ENCODE measurements at regions not wholly inside any gene's neighbourhood (a gene's known extent, or its start where the extent isn't known, plus 50 kb on each side); places are given as distances from the start of the nearest gene placed in this dataset.
"Not testable (repeated sequence)": the region's sequence is repeated elsewhere in the genome, so short reads cannot be mapped to it uniquely, and the experiment has no call there.

DNA sequence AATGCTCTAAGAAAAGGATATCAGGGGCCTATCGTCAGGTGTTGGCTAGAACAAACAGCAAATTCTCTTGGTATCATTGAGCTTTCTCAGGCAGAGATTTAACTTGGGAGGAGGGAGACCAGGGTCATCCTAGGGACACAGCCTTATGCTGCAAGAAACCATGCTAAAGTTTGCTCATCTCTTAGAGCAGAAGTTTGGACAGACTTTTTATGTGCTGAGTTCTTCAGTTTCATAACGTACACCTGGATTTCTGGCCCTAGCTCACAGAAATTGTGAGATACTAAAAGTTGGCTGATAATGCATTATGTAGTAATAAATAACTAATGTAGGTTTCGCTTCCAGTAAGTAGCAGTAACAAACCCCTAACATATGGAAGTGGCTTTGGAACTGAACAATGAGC is 1359.8 kb upstream of the CDH9 start:
- H3K36me3 ChIP-seq, result no peaks in the 10 kb centered on the region
- 35% methylated on average over 3 of the region's 3 CpGs for WGBS
- intact Hi-C loops (cut with DNase I), result no loop called here
- H3K4me3 ChIP-seq, result no peak overlapping the region
- no peaks in the 10 kb centered on the region for H3K9me3 ChIP-seq
- H3K27ac ChIP-seq, result no peak overlapping the region
- no peaks in the 10 kb centered on the region for H3K4me1 ChIP-seq (replicated peaks)
- H3K27me3 ChIP-seq (replicated peaks; ENCODE audit: insufficient read depth), result no peaks in the 10 kb centered on the region
- DNase-seq (ENCODE audit: low spot score), result no peak
- TF ChIP-seq, protein P1, sequence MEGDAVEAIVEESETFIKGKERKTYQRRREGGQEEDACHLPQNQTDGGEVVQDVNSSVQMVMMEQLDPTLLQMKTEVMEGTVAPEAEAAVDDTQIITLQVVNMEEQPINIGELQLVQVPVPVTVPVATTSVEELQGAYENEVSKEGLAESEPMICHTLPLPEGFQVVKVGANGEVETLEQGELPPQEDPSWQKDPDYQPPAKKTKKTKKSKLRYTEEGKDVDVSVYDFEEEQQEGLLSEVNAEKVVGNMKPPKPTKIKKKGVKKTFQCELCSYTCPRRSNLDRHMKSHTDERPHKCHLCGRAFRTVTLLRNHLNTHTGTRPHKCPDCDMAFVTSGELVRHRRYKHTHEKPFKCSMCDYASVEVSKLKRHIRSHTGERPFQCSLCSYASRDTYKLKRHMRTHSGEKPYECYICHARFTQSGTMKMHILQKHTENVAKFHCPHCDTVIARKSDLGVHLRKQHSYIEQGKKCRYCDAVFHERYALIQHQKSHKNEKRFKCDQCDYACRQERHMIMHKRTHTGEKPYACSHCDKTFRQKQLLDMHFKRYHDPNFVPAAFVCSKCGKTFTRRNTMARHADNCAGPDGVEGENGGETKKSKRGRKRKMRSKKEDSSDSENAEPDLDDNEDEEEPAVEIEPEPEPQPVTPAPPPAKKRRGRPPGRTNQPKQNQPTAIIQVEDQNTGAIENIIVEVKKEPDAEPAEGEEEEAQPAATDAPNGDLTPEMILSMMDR (IDR thresholded peaks at IDR 0.05), result no peak
- no peak for TF ChIP-seq POLR2A (IDR thresholded peaks at IDR 0.05)

- H3K9me3 ChIP-seq, result no peaks in the 10 kb centered on the region
- no peak overlapping the region for H3K4me3 ChIP-seq
- H3K4me1 ChIP-seq (replicated peaks), result no peaks in the 10 kb centered on the region
- no peaks in the 10 kb centered on the region for H3K27me3 ChIP-seq (replicated peaks; ENCODE audit: insufficient read depth)
- H3K36me3 ChIP-seq, result no peaks in the 10 kb centered on the region
- TF ChIP-seq POLR2AphosphoS5 (IDR thresholded peaks at IDR 0.05), result no peak
- TF ChIP-seq, protein P1 (IDR thresholded peaks at IDR 0.05), result no peak
- no peak for TF ChIP-seq POLR2A (IDR thresholded peaks at IDR 0.05)
- H3K27ac ChIP-seq, result no peak overlapping the region
- WGBS, result 30% methylated on average over 4 of the region's 4 CpGs
- intact Hi-C loops (cut with DNase I), result no loop called here
- no peak for DNase-seq (ENCODE audit: low spot score)
Measured at GRCh38 chr5:28397502-28397941, 1359.1 kb upstream of the CDH9 start.

DNA sequence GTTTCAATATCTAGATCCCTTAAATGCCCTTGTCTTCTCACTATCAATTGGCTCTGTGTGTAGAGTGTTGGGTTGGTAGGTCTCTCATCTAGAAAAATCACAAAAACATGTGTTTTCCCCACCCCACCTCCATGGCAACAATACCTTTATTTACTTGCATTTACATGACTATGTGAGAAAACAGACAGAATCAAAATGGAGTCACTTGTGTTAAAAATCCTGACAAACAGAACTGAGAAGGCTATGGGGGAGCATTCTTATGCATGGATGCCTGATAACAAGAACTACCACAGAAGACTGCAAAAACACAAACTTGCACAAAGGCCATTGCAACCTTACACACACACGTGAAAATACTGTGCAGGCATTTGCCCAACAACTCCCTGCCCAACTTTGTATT is 1352.9 kb upstream of the CDH9 start:
- intact Hi-C loops (cut with DNase I), result no loop called here
- no peaks in the 10 kb centered on the region for H3K27me3 ChIP-seq (replicated peaks; ENCODE audit: insufficient read depth)
- no peaks in the 10 kb centered on the region for H3K36me3 ChIP-seq
- no peaks in the 10 kb centered on the region for H3K4me1 ChIP-seq (replicated peaks)
- TF ChIP-seq POLR2AphosphoS5 (IDR thresholded peaks at IDR 0.05) (no peak), POLR2A (IDR thresholded peaks at IDR 0.05) (no peak)
- TF ChIP-seq, protein P1 (IDR thresholded peaks at IDR 0.05), result no peak
- WGBS, result 68% methylated on average over 1 of the region's 1 CpG
- H3K4me3 ChIP-seq, result no peak overlapping the region
- DNase-seq (ENCODE audit: low spot score), result no peak
- H3K27ac ChIP-seq, result no peak overlapping the region
- H3K9me3 ChIP-seq, result no peaks in the 10 kb centered on the region

GRCh38 chr5:28390341-28390740 is 1352.0 kb upstream of the CDH9 start:
- intact Hi-C loops (cut with DNase I), result no loop called here
- no peak for DNase-seq (ENCODE audit: low spot score)
- WGBS, result 82% methylated on average over 1 of the region's 1 CpG
- no peaks in the 10 kb centered on the region for H3K36me3 ChIP-seq
- TF ChIP-seq POLR2AphosphoS5 (IDR thresholded peaks at IDR 0.05) (no peak), POLR2A (IDR thresholded peaks at IDR 0.05) (no peak)
- TF ChIP-seq, protein P1 (IDR thresholded peaks at IDR 0.05), result no peak
- H3K9me3 ChIP-seq, result no peaks in the 10 kb centered on the region
- no peak overlapping the region for H3K27ac ChIP-seq
- no peaks in the 10 kb centered on the region for H3K4me1 ChIP-seq (replicated peaks)
- no peaks in the 10 kb centered on the region for H3K27me3 ChIP-seq (replicated peaks; ENCODE audit: insufficient read depth)
- no peak overlapping the region for H3K4me3 ChIP-seq

DNA sequence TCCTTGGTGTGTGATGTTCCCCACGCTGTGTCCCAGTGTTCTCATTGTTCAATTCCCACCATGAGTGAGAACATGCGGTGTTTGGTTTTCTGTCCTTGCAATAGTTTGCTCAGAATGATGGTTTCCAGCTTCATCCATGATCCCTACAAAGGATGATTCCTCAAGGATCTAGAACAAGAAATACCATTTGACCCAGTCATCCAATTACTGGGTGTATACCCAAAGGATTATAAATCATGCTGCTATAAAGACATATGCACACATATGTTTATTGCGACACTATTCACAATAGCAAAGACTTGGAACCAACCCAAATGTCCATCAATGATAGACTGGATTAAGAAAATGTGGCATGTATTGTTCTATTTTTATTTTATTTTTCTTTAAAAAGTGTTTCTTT is 1351.3 kb upstream of the CDH9 start:
- H3K36me3 ChIP-seq; intact Hi-C loops (cut with DNase I); H3K27ac ChIP-seq; DNase-seq (ENCODE audit: low spot score); H3K9me3 ChIP-seq; H3K4me3 ChIP-seq; H3K4me1 ChIP-seq (replicated peaks); H3K27me3 ChIP-seq (replicated peaks; ENCODE audit: insufficient read depth): not testable (repeated sequence)
- 83% methylated on average over 3 of the region's 3 CpGs for WGBS

Measured in prostate gland (tissue), 2 donors.